Activated CD8-positive, alpha-beta T cell treated with anti-CD3 and anti-CD28 coated beads for 36 hours (primary cell): ENCODE measurements at regions not wholly inside any gene's neighbourhood (a gene's known extent, or its start where the extent isn't known, plus 50 kb on each side); places are given as distances from the start of the nearest gene placed in this dataset.

Source experiments
- ATAC-seq: fragments of 200-7000 bp; cut with Tn5 transposase; one replicate; pipeline ENCODE4 v1.10.0; 2021; ENCODE audit warnings: mild to moderate bottlenecking, moderate library complexity
- CTCF ChIA-PET: fragments of 350-600 bp; sonication (Branson Sonifier 250); formaldehyde crosslinking; loops from one replicate; lab custom pipeline; 2021; ENCODE audit warnings: antibody characterized with exemption; lab: Charles Lee
- POLR2A ChIA-PET: fragments of 350-600 bp; sonication (Branson Sonifier 250); formaldehyde crosslinking; loops from one replicate; lab custom pipeline; 2021; ENCODE audit warnings: antibody characterized with exemption; lab: Charles Lee
- DNase-seq: peaks from one replicate; pipeline ENCODE4 v3.0.0-alpha.2; 2020
- H3K27ac Mint-ChIP-seq: one replicate; pipeline ENCODE4 v1.8.0; 2021; ENCODE audit warnings: mild to moderate bottlenecking, mixed read lengths
- H3K27me3 Mint-ChIP-seq: one replicate; pipeline ENCODE4 v1.8.0; 2021; ENCODE audit warnings: mixed read lengths
- H3K36me3 Mint-ChIP-seq: one replicate; pipeline ENCODE4 v1.8.0; 2021; ENCODE audit warnings: low read depth, mixed read lengths
- H3K4me1 Mint-ChIP-seq: one replicate; pipeline ENCODE4 v1.8.0; 2021; ENCODE audit warnings: low read depth, mixed read lengths
- H3K4me3 Mint-ChIP-seq: one replicate; pipeline ENCODE4 v1.8.0; 2021; ENCODE audit warnings: mild to moderate bottlenecking, moderate library complexity, mixed read lengths
- H3K9me3 Mint-ChIP-seq: one replicate; pipeline ENCODE4 v1.8.0; 2021; ENCODE audit warnings: mixed read lengths
- intact Hi-C: fragments of 100-400 bp; cut with micrococcal nuclease; formaldehyde crosslinking; loops from one replicate; pipeline ENCODE4 v1.10.0; 2022
- TF ChIP-seq, protein P1 (sequence below): fragments of 200-600 bp; IDR thresholded peaks from one replicate; pipeline ENCODE4 v1.8.0; 2022; ENCODE audit warnings: antibody characterized with exemption, mild to moderate bottlenecking

DNA sequence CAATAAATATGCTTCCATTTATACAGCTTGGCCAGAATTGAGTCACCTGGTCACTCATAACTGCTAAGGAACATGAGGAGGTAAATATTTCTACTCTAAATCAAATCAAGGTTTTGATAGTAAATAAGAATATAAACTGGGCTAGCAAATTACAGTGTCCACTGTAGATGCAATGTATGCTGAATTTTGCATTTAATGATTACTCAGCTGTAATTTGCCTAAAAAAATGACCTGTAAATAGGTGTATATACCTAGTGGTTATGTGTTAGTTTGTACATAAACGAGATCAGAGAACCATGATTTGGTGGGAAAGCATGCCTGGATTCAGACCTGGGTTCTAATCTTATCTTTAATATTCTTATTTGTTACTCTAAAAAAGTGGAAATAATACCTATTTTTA lies 76.6 kb upstream of the CNTN1 start:
- Mint-ChIP-seq H3K9me3 (peaks cover 4% of the 10 kb centered on the region), H3K27ac (no peak overlapping the region), H3K27me3 (no peaks in the 10 kb centered on the region), H3K4me1 (peaks cover 2% of the 10 kb centered on the region), H3K36me3 (no peaks in the 10 kb centered on the region), H3K4me3 (no peak overlapping the region)
- intact Hi-C loops, result no loop called here
- ChIA-PET CTCF (no interaction called here), POLR2A (no interaction called here)
- ATAC-seq (no peak), DNase-seq (no peak)
- TF ChIP-seq, protein P1, sequence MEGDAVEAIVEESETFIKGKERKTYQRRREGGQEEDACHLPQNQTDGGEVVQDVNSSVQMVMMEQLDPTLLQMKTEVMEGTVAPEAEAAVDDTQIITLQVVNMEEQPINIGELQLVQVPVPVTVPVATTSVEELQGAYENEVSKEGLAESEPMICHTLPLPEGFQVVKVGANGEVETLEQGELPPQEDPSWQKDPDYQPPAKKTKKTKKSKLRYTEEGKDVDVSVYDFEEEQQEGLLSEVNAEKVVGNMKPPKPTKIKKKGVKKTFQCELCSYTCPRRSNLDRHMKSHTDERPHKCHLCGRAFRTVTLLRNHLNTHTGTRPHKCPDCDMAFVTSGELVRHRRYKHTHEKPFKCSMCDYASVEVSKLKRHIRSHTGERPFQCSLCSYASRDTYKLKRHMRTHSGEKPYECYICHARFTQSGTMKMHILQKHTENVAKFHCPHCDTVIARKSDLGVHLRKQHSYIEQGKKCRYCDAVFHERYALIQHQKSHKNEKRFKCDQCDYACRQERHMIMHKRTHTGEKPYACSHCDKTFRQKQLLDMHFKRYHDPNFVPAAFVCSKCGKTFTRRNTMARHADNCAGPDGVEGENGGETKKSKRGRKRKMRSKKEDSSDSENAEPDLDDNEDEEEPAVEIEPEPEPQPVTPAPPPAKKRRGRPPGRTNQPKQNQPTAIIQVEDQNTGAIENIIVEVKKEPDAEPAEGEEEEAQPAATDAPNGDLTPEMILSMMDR, result no peak

DNA sequence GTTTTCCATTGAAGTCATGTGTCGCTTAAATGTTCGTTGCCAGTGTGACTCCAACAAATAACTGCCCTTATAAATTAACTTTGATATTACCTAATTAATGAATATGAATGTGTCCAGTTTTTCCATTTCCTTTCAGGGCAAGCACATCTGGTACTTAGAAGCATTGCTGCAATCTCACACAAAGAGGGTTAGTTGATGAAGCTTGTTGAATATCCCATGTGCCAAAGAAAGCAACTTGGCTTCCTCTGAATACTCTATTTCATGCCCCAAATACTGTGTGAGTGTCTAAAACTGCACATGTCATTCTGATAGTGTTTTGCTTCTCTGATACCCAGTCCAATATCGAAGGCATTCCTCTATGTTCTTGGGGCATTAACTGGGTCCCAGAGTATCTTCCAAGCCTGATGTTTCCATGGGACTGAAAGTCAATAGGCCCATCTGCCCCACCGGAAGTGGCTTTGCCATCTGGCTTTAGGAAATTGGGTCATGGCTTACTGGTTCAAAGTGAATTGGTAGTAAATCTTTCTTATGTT lies 75.8 kb upstream of the CNTN1 start:
- intact Hi-C loops, result no loop called here
- Mint-ChIP-seq H3K27ac (no peak overlapping the region), H3K4me1 (peaks cover 2% of the 10 kb centered on the region), H3K9me3 (peaks cover 2% of the 10 kb centered on the region), H3K4me3 (no peak overlapping the region), H3K27me3 (no peaks in the 10 kb centered on the region), H3K36me3 (no peaks in the 10 kb centered on the region)
- TF ChIP-seq, protein P1, result no peak
- POLR2A ChIA-PET, result no interaction called here
- CTCF ChIA-PET, result no interaction called here
- DNase-seq (no peak), ATAC-seq (no peak)

DNA sequence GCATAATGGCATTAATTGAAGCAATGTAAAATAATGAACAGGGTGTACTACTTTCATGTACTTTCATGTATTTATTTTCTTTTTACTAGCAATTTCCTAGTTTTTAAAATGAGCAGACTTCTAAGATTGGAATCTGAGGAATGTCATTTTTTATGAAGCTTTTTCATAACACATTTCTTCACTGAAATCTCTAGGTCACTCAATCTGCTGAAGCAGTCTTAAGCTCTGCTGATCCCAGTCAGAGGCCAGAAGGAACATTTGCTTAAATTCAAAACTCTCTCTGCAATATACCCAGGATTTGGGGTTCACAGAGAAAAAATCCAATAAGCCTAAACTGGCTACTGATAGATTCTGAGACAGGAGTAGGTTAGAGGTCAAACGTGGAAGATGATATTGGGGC lies 73.6 kb upstream of the CNTN1 start:
- POLR2A ChIA-PET, result no interaction called here
- TF ChIP-seq, protein P1, result no peak

DNA sequence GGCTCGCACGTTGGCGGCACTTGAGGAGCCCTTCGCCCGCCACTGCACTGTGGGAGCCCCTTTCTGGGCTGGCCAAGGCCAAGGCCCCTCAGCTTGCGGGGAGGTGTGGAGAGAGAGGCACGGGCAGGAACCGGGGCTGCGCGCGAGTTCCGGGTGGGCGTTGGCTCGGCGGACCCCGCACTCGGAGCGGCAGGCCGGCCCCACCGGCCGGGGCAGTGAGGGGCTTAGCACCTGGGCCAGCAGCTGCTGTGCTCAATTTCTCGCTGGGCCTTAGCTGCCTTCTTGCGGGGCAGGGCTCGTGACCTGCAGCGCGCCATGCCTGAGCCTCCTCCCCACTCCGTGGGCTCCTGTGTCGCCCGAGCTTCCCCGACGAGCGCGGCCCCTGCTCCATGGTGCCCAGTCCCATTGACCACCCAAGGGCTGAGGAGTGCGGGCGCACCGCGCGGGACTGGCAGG lies 71.6 kb upstream of the CNTN1 start:
- H3K4me1 Mint-ChIP-seq, result no peaks in the 10 kb centered on the region
- ChIA-PET POLR2A (no interaction called here), CTCF (interaction anchor here (1.0 kb wide), 1 partner anchor 89 kb away, joined by 4 read pairs; no protein-coding TSS in a partner anchor)
- intact Hi-C loops, result no loop called here
- no peaks in the 10 kb centered on the region for H3K27me3 Mint-ChIP-seq
- no peaks in the 10 kb centered on the region for H3K36me3 Mint-ChIP-seq
- ATAC-seq, result no peak
- DNase-seq, result no peak
- no peaks in the 10 kb centered on the region for H3K9me3 Mint-ChIP-seq
- no peak overlapping the region for H3K4me3 Mint-ChIP-seq
- H3K27ac Mint-ChIP-seq, result no peak overlapping the region
- TF ChIP-seq, protein P1, result no peak

More for the DNA sequence above, 73.6 kb upstream of the CNTN1 start:
- peaks cover 2% of the 10 kb centered on the region for H3K4me1 Mint-ChIP-seq
- intact Hi-C loops, result no loop called here
- CTCF ChIA-PET, result no interaction called here
- DNase-seq (no peak), ATAC-seq (no peak)
- H3K27me3 Mint-ChIP-seq, result no peaks in the 10 kb centered on the region
- H3K36me3 Mint-ChIP-seq, result no peaks in the 10 kb centered on the region
- no peak overlapping the region for H3K27ac Mint-ChIP-seq
- no peaks in the 10 kb centered on the region for H3K9me3 Mint-ChIP-seq
- H3K4me3 Mint-ChIP-seq, result no peak overlapping the region

DNA sequence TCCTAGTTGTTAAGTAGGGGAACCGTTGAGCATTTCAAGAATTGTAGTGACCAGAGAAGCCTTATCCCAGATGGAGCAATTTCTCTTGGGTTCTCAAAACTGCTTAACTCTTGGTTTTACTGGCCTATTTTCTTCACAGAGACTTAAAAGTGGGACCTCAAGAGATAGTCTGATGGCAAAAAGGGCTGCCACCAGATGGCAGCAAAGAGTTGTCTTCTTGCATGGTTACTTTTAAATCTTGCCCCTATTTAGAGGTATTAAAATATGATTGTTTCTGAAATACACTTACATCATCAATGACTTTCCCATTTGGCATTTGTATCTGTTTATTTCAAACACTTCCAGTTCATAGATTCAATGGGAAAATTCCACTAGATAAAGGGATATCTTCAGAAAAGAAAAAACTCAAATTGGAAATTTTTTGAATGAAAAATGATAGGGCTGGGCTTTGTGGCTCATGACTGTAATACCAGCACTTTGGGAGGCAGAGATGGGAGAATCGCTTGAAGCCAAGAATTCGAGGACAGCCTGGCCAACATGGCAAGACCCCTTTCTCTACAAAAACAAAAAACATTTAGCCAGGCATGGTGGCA lies 69.9 kb upstream of the CNTN1 start:
- H3K4me1 Mint-ChIP-seq, result no peaks in the 10 kb centered on the region
- no peaks in the 10 kb centered on the region for H3K36me3 Mint-ChIP-seq
- ATAC-seq (no peak), DNase-seq (peak; percentile 68)
- H3K27ac Mint-ChIP-seq, result no peak overlapping the region
- no peaks in the 10 kb centered on the region for H3K9me3 Mint-ChIP-seq
- H3K27me3 Mint-ChIP-seq, result no peaks in the 10 kb centered on the region
- intact Hi-C loops, result loop anchor here (2.0 kb wide), 1 partner anchor 298 kb away; no protein-coding TSS in a partner anchor
- ChIA-PET CTCF (interaction anchor here (0.7 to 1.0 kb wide), 3 partner anchors 9 to 298 kb away, joined by 3 to 5 read pairs (median 3); no protein-coding TSS in a partner anchor), POLR2A (no interaction called here)
- H3K4me3 Mint-ChIP-seq, result no peak overlapping the region
- TF ChIP-seq, protein P1, result peak; percentile 65
